Left renal pelvis (tissue), 4 donors: ENCODE measurements at regions not wholly inside any gene's neighbourhood (a gene's known extent, or its start where the extent isn't known, plus 50 kb on each side); places are given as distances from the start of the nearest gene placed in this dataset.

Experiments used
- DNase-seq, 4 donors: peaks; one replicate each; pipeline ENCODE4 v3.0.0-alpha.2; 2013; ENCODE audit warnings: low read depth in 4 of 4, low spot score in 3 of 4

- no peak for DNase-seq
Observed at GRCh38 chr7:127447326-127447945, 54.9 kb upstream of the ZNF800 start.

GRCh38 chr7:127446842-127447241, 54.3 kb upstream of the ZNF800 start:
- no peak for DNase-seq
